ENCODE measurements at regions not wholly inside any gene's neighbourhood (a gene's known extent, or its start where the extent isn't known, plus 50 kb on each side); places are given as distances from the start of the nearest gene placed in this dataset.

DNA sequence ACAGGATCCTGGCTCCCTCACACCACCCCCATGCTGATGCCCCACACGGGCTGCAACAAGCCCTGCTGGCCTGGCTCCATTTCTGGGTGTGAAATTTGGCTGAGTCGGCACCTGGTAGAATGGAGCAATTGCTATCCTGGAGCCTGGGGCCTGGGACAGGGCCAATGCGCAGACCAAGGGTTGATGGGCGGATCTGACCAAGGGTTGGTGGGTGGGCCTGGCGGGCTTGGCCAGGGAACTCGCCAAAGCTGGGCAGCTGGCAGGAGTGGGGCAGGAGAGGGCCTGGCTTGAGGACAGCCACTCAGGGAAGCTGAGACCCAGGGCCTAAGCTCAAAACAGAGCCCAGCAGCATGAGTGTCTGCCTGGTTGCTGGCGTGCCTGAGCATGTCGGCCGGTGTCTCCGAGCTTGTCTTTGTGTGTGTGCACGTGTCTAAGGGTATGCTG lies 70.9 kb upstream of the POU3F1 start:
- TF ChIP-seq, protein P1, sequence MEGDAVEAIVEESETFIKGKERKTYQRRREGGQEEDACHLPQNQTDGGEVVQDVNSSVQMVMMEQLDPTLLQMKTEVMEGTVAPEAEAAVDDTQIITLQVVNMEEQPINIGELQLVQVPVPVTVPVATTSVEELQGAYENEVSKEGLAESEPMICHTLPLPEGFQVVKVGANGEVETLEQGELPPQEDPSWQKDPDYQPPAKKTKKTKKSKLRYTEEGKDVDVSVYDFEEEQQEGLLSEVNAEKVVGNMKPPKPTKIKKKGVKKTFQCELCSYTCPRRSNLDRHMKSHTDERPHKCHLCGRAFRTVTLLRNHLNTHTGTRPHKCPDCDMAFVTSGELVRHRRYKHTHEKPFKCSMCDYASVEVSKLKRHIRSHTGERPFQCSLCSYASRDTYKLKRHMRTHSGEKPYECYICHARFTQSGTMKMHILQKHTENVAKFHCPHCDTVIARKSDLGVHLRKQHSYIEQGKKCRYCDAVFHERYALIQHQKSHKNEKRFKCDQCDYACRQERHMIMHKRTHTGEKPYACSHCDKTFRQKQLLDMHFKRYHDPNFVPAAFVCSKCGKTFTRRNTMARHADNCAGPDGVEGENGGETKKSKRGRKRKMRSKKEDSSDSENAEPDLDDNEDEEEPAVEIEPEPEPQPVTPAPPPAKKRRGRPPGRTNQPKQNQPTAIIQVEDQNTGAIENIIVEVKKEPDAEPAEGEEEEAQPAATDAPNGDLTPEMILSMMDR (IDR thresholded peaks at IDR 0.05): no peak
- TF ChIP-seq EZH2 (IDR thresholded peaks at IDR 0.05) (no peak), EZH2phosphoT487 (IDR thresholded peaks at IDR 0.05) (no peak)
